Mesenchymal stem cell (in vitro differentiated cells and primary cell): ENCODE measurements at regions not wholly inside any gene's neighbourhood (a gene's known extent, or its start where the extent isn't known, plus 50 kb on each side); places are given as distances from the start of the nearest gene placed in this dataset.
A peak's percentile ranks its signal among the peaks of the same experiment; 100 is the strongest.

Experiments used
- DNase-seq: peaks from one replicate; pipeline ENCODE4 v3.0.0-alpha.2; 2013
- H2AFZ ChIP-seq: one replicate; pipeline ENCODE4 v1.6.1; 2013; ENCODE audit warnings: low read depth, mild to moderate bottlenecking, control low read depth, inconsistent platforms, low read length, moderate library complexity
- H2AK5ac ChIP-seq: 2 replicates; pipeline ENCODE4 v1.6.1; 2013; ENCODE audit warnings: low read length, moderate library complexity, mild to moderate bottlenecking, inconsistent platforms; ENCODE audit not compliant: severe bottlenecking
- H2BK120ac ChIP-seq: one replicate; pipeline ENCODE4 v1.6.1; 2013; ENCODE audit warnings: low read depth, mild to moderate bottlenecking, inconsistent platforms, low read length, moderate library complexity
- H2BK12ac ChIP-seq, 2 experiments: one replicate each; pipeline ENCODE4 v1.6.1; 2013; ENCODE audit warnings: inconsistent platforms in 2 of 2, low read length in 2 of 2, mild to moderate bottlenecking in 2 of 2, moderate library complexity in 2 of 2, control low read depth in 1 of 2
- H2BK15ac ChIP-seq: one replicate; pipeline ENCODE4 v1.6.1; 2013; ENCODE audit warnings: mild to moderate bottlenecking, low read depth, inconsistent platforms; ENCODE audit not compliant: poor library complexity, severe bottlenecking
- H2BK5ac ChIP-seq: 2 replicates; pipeline ENCODE4 v1.6.1; 2013; ENCODE audit warnings: low read depth, mild to moderate bottlenecking, low read length, control low read depth, inconsistent platforms; ENCODE audit not compliant: poor library complexity, severe bottlenecking
- H3K14ac ChIP-seq, 2 experiments: one replicate each; pipeline ENCODE4 v1.6.1; 2013; ENCODE audit warnings: inconsistent platforms in 2 of 2, low read length in 2 of 2, control low read depth in 1 of 2, mild to moderate bottlenecking in 1 of 2, moderate library complexity in 1 of 2
- H3K18ac ChIP-seq, 2 experiments: one replicate each; pipeline ENCODE4 v1.6.1; 2013; ENCODE audit warnings: inconsistent platforms in 2 of 2, low read length in 2 of 2, control low read depth in 1 of 2, low read depth in 1 of 2, mild to moderate bottlenecking in 1 of 2
- H3K23ac ChIP-seq, 2 experiments: one replicate each; pipeline ENCODE4 v1.6.1; 2013; ENCODE audit warnings: inconsistent platforms in 2 of 2, low read length in 2 of 2, mild to moderate bottlenecking in 2 of 2, moderate library complexity in 2 of 2, control low read depth in 1 of 2
- H3K27ac ChIP-seq: 2 replicates; pipeline ENCODE4 v1.5.1; 2013; ENCODE audit warnings: mild to moderate bottlenecking, moderate library complexity, low read length, control low read depth, inconsistent platforms; ENCODE audit not compliant: poor library complexity, severe bottlenecking
- H3K27me3 ChIP-seq, 2 experiments: 2 replicates each; pipeline versions ENCODE4 v1.6.1 to v1.7.0; 2013; ENCODE audit warnings: low read length in 2 of 2, mild to moderate bottlenecking in 2 of 2, moderate library complexity in 2 of 2, control low read depth in 1 of 2, inconsistent platforms in 1 of 2; ENCODE audit not compliant: control insufficient read depth in 1 of 2, insufficient read depth in 1 of 2
- H3K36me3 ChIP-seq, 2 experiments: 2 replicates each; pipeline versions ENCODE4 v1.6.1 to v1.7.0; 2013; ENCODE audit warnings: low read length in 2 of 2, control low read depth in 1 of 2, inconsistent platforms in 1 of 2, low read depth in 1 of 2, mild to moderate bottlenecking in 1 of 2; ENCODE audit not compliant: insufficient read depth in 2 of 2, control insufficient read depth in 1 of 2
- H3K4ac ChIP-seq, 2 experiments: one replicate each; pipeline ENCODE4 v1.6.1; 2013; ENCODE audit warnings: inconsistent platforms in 2 of 2, low read length in 2 of 2, mild to moderate bottlenecking in 2 of 2, moderate library complexity in 2 of 2, control low read depth in 1 of 2, low read depth in 1 of 2
- H3K4me1 ChIP-seq: 2 replicates; pipeline ENCODE4 v1.6.1; 2013; ENCODE audit warnings: low read depth, low read length, control low read depth; ENCODE audit not compliant: control insufficient read depth, insufficient read depth
- H3K4me2 ChIP-seq: 2 replicates; pipeline ENCODE4 v1.6.1; 2013; ENCODE audit warnings: low read length, mild to moderate bottlenecking, inconsistent platforms; ENCODE audit not compliant: poor library complexity, severe bottlenecking
- H3K4me3 ChIP-seq, 2 experiments: 2 replicates each; pipeline versions ENCODE4 v1.5.1 to v1.7.0; 2013; ENCODE audit warnings: low read length in 2 of 2, mild to moderate bottlenecking in 2 of 2, control low read depth in 1 of 2, low read depth in 1 of 2; ENCODE audit not compliant: insufficient read depth in 1 of 2
- H3K79me1 ChIP-seq: replicated peaks from 2 replicates; pipeline ENCODE4 v1.6.1; 2013; ENCODE audit warnings: mild to moderate bottlenecking, control low read depth, low read length, inconsistent platforms; ENCODE audit not compliant: poor library complexity, severe bottlenecking
- H3K9ac ChIP-seq: 2 replicates; pipeline ENCODE4 v1.7.0; 2013; ENCODE audit warnings: mild to moderate bottlenecking, low read length, moderate library complexity
- H3K9me3 ChIP-seq: 2 replicates; pipeline ENCODE4 v1.7.0; 2013; ENCODE audit warnings: mild to moderate bottlenecking, low read length; ENCODE audit not compliant: control insufficient read depth
- H4K8ac ChIP-seq: one replicate; pipeline ENCODE4 v1.6.1; 2013; ENCODE audit warnings: inconsistent platforms, mild to moderate bottlenecking, low read length, moderate library complexity
- H4K91ac ChIP-seq: one replicate; pipeline ENCODE4 v1.6.1; 2013; ENCODE audit warnings: mild to moderate bottlenecking, low read length, inconsistent platforms
- WGBS: methylation state at CpG from one replicate; pipeline ENCODE4 v1.1.7; 2013; ENCODE audit warnings: mixed read lengths; 5-methylcytosine and 5-hydroxymethylcytosine counted together

GRCh38 chr1:216927633-216928032 lies 204.4 kb upstream of the ESRRG start:
- Histone ChIP-seq H4K91ac (no peak overlapping the region), H2BK5ac (no peak overlapping the region), H3K4me2 (no peak overlapping the region), H2AK5ac (no peak overlapping the region), H3K23ac (peak overlapping the region in 1 of 2 experiments; percentile 83), H2BK12ac (no peak overlapping the region), H3K36me3 (no peaks in the 10 kb centered on the region), H3K4me1 (no peaks in the 10 kb centered on the region), H2BK15ac (no peak overlapping the region), H3K9me3 (no peaks in the 10 kb centered on the region), H3K27ac (no peak overlapping the region), H3K27me3 (no peaks in the 10 kb centered on the region), H3K4me3 (no peak overlapping the region), H3K4ac (no peak overlapping the region), H3K18ac (no peak overlapping the region), H2AFZ (no peak overlapping the region), H3K14ac (no peak overlapping the region), H3K79me1 (no peaks in the 10 kb centered on the region), H3K9ac (no peak overlapping the region), H4K8ac (no peak overlapping the region), H2BK120ac (no peak overlapping the region)
- no peak for DNase-seq
- 98% methylated on average over 6 of the region's 6 CpGs for WGBS

- no peak for DNase-seq
- Histone ChIP-seq H3K9ac (no peak overlapping the region), H3K36me3 (no peaks in the 10 kb centered on the region), H3K79me1 (no peaks in the 10 kb centered on the region), H3K4ac (no peak overlapping the region), H3K23ac (no peak overlapping the region), H4K8ac (no peak overlapping the region), H3K9me3 (no peaks in the 10 kb centered on the region), H3K27ac (no peak overlapping the region), H3K4me3 (no peak overlapping the region), H2BK120ac (no peak overlapping the region), H3K27me3 (no peaks in the 10 kb centered on the region), H2AK5ac (no peak overlapping the region), H3K4me2 (peak overlapping the region; percentile 7), H4K91ac (no peak overlapping the region), H2BK5ac (no peak overlapping the region), H3K14ac (no peak overlapping the region), H3K4me1 (no peaks in the 10 kb centered on the region), H2AFZ (no peak overlapping the region), H2BK15ac (no peak overlapping the region), H3K18ac (no peak overlapping the region), H2BK12ac (no peak overlapping the region)
- WGBS, result 80% methylated on average over 7 of the region's 11 CpGs
Observed at GRCh38 chr1:216926720-216927510, 203.7 kb upstream of the ESRRG start.

- no peak overlapping the region for H3K4ac ChIP-seq
- no peak overlapping the region for H3K14ac ChIP-seq
- H4K8ac ChIP-seq, result no peak overlapping the region
- no peak overlapping the region for H2BK12ac ChIP-seq
- H2BK5ac ChIP-seq, result no peak overlapping the region
- no peaks in the 10 kb centered on the region for H3K27me3 ChIP-seq
- H3K23ac ChIP-seq, result no peak overlapping the region
- H3K4me3 ChIP-seq, result no peak overlapping the region
- 88% methylated on average over 6 of the region's 7 CpGs for WGBS
- H2AK5ac ChIP-seq, result no peak overlapping the region
- H3K9me3 ChIP-seq, result no peaks in the 10 kb centered on the region
- no peak overlapping the region for H2BK15ac ChIP-seq
- H3K27ac ChIP-seq, result no peak overlapping the region
- no peak overlapping the region for H3K9ac ChIP-seq
- H3K36me3 ChIP-seq, result no peaks in the 10 kb centered on the region
- H3K79me1 ChIP-seq, result no peaks in the 10 kb centered on the region
- H2BK120ac ChIP-seq, result no peak overlapping the region
- H2AFZ ChIP-seq, result no peak overlapping the region
- no peak overlapping the region for H4K91ac ChIP-seq
- H3K4me2 ChIP-seq, result no peak overlapping the region
- no peak for DNase-seq
- no peak overlapping the region for H3K18ac ChIP-seq
- H3K4me1 ChIP-seq, result no peaks in the 10 kb centered on the region
Observed at GRCh38 chr1:216925962-216926625, 202.9 kb upstream of the ESRRG start.

GRCh38 chr1:216924732-216925131 lies 201.5 kb upstream of the ESRRG start:
- H2BK120ac ChIP-seq, result no peak overlapping the region
- H3K23ac ChIP-seq, result no peak overlapping the region
- H2BK5ac ChIP-seq, result no peak overlapping the region
- H2BK15ac ChIP-seq, result no peak overlapping the region
- H2BK12ac ChIP-seq, result no peak overlapping the region
- no peak overlapping the region for H3K14ac ChIP-seq
- no peak overlapping the region for H2AFZ ChIP-seq
- H3K9me3 ChIP-seq, result no peaks in the 10 kb centered on the region
- H3K27me3 ChIP-seq, result no peaks in the 10 kb centered on the region
- H3K9ac ChIP-seq, result no peak overlapping the region
- no peaks in the 10 kb centered on the region for H3K79me1 ChIP-seq
- no peaks in the 10 kb centered on the region for H3K4me1 ChIP-seq
- H3K18ac ChIP-seq, result no peak overlapping the region
- no peak overlapping the region for H4K91ac ChIP-seq
- no peak overlapping the region for H2AK5ac ChIP-seq
- no peak overlapping the region for H3K27ac ChIP-seq
- no peaks in the 10 kb centered on the region for H3K36me3 ChIP-seq
- no peak overlapping the region for H3K4me3 ChIP-seq
- WGBS, result 100% methylated on average over 1 of the region's 4 CpGs
- no peak for DNase-seq
- no peak overlapping the region for H4K8ac ChIP-seq
- H3K4me2 ChIP-seq, result no peak overlapping the region
- H3K4ac ChIP-seq, result no peak overlapping the region
